H1 (cell line): ENCODE measurements at regions not wholly inside any gene's neighbourhood (a gene's known extent, or its start where the extent isn't known, plus 50 kb on each side); places are given as distances from the start of the nearest gene placed in this dataset.

Experiments used
- CTCF ChIA-PET: fragments of 300-600 bp; sonication (Branson Sonifier 250); formaldehyde crosslinking; loops from one replicate; lab custom pipeline; 2021; ENCODE audit not compliant: partially characterized antibody; lab: Charles Lee
- POLR2A ChIA-PET: fragments of 300-600 bp; sonication (Branson Sonifier 250); formaldehyde crosslinking; loops from one replicate; lab custom pipeline; 2021; ENCODE audit warnings: inconsistent platforms; ENCODE audit not compliant: partially characterized antibody; lab: Charles Lee
- DNase-seq, 2 experiments: peaks; one replicate each; pipeline versions ENCODE4 v3.0.0 to v3.0.0-alpha.2; 2010 to 2022; ENCODE audit warnings: low spot score in 2 of 2, low read depth in 1 of 2, mixed read lengths in 1 of 2
- FAIRE-seq: peaks from 2 replicates; lab custom pipeline; 2011; peaks lifted over from hg19 to GRCh38; lab: Jason Lieb, UNC
- H2AFZ ChIP-seq: 2 replicates; pipeline ENCODE4 v1.8.1; 2012; ENCODE audit warnings: low read length, inconsistent platforms
- H2AK5ac ChIP-seq: 2 replicates; pipeline ENCODE4 v1.6.1; 2013; ENCODE audit warnings: low read depth, low read length
- H2BK120ac ChIP-seq: replicated peaks from 2 replicates; pipeline ENCODE3; 2013; ENCODE audit warnings: low read depth, low read length, inconsistent platforms
- H2BK12ac ChIP-seq: 2 replicates; pipeline ENCODE4 v1.6.1; 2013; ENCODE audit warnings: low read depth, low read length
- H2BK15ac ChIP-seq: 2 replicates; pipeline ENCODE4 v1.6.1; 2013; ENCODE audit warnings: low read length
- H2BK20ac ChIP-seq: 2 replicates; pipeline ENCODE4 v1.6.1; 2013; ENCODE audit warnings: low read length
- H2BK5ac ChIP-seq: 2 replicates; pipeline ENCODE4 v1.6.1; 2013; ENCODE audit warnings: low read depth, low read length
- H3K14ac ChIP-seq: 2 replicates; pipeline ENCODE4 v1.6.1; 2013; ENCODE audit warnings: inconsistent platforms; ENCODE audit not compliant: insufficient read length
- H3K18ac ChIP-seq: 2 replicates; pipeline ENCODE4 v1.6.1; 2013; ENCODE audit warnings: low read length; ENCODE audit errors: extremely low read depth
- H3K23ac ChIP-seq: 2 replicates; pipeline ENCODE4 v1.6.1; 2013; ENCODE audit warnings: inconsistent platforms; ENCODE audit not compliant: insufficient read length
- H3K23me2 ChIP-seq: 2 replicates; pipeline ENCODE4 v1.6.1; 2013; ENCODE audit warnings: low read depth, low read length
- H3K27ac ChIP-seq: 2 replicates; pipeline ENCODE4 v1.6.1; 2011; ENCODE audit warnings: low read depth, low read length, inconsistent platforms
- H3K27me3 ChIP-seq, 4 experiments: replicated peaks in 1 of 4; 1 replicate in 1 of 4; 2 replicates in 3 of 4; pipeline versions ENCODE4 v1.6.1 to v1.8.1; 2011 to 2013; ENCODE audit warnings: low read length in 3 of 4, mild to moderate bottlenecking in 3 of 4, inconsistent platforms in 2 of 4, mixed read lengths in 2 of 4, moderate library complexity in 1 of 4; ENCODE audit not compliant: control insufficient read depth in 3 of 4, insufficient read depth in 3 of 4; ENCODE audit errors: extremely low read depth in 1 of 4
- H3K36me3 ChIP-seq, 4 experiments: 2 replicates each; pipeline versions ENCODE4 v1.6.1 to v1.8.1; 2011 to 2013; ENCODE audit warnings: mild to moderate bottlenecking in 4 of 4, low read length in 3 of 4, moderate library complexity in 2 of 4, control low read depth in 1 of 4, inconsistent platforms in 1 of 4; ENCODE audit not compliant: insufficient read depth in 4 of 4, control insufficient read depth in 2 of 4
- H3K4ac ChIP-seq: replicated peaks from 2 replicates; pipeline ENCODE3; 2013; ENCODE audit warnings: low read length, low read depth, mixed read lengths, inconsistent platforms; ENCODE audit not compliant: insufficient read length
- H3K4me1 ChIP-seq, 4 experiments: replicated peaks in 1 of 4; 1 replicate in 1 of 4; 2 replicates in 3 of 4; pipeline versions ENCODE4 v1.6.1 to v1.8.1; 2011 to 2013; ENCODE audit warnings: low read length in 3 of 4, inconsistent platforms in 2 of 4, mixed read lengths in 1 of 4; ENCODE audit not compliant: insufficient read depth in 4 of 4, control insufficient read depth in 3 of 4
- H3K4me2 ChIP-seq, 2 experiments: 2 replicates each; pipeline versions ENCODE4 v1.6.1 to v1.8.1; 2011 to 2013; ENCODE audit warnings: low read depth in 2 of 2, low read length in 2 of 2, control low read depth in 1 of 2, inconsistent platforms in 1 of 2, mild to moderate bottlenecking in 1 of 2; ENCODE audit not compliant: insufficient read depth in 1 of 2
- H3K4me3 ChIP-seq, 4 experiments: fragments of 200-600, 300-600 bp in 1 of 4; sonication (generic), shearing (Covaris generic), sonication (Bioruptor Twin) in 1 of 4; 2 replicates each; pipeline versions ENCODE4 v1.5.1 to v1.8.1; 2011 to 2016; ENCODE audit warnings: low read length in 4 of 4, low read depth in 3 of 4, control low read depth in 2 of 4, inconsistent platforms in 2 of 4, mild to moderate bottlenecking in 2 of 4, mixed read lengths in 1 of 4, moderate library complexity in 1 of 4; ENCODE audit not compliant: insufficient read depth in 2 of 4; ENCODE audit errors: extremely low read depth in 1 of 4
- H3K56ac ChIP-seq: replicated peaks from 2 replicates; pipeline ENCODE3; 2013; ENCODE audit warnings: low read depth, mild to moderate bottlenecking, mixed read lengths, low read length, inconsistent platforms; ENCODE audit not compliant: insufficient read length
- H3K79me1 ChIP-seq: 2 replicates; pipeline ENCODE4 v1.6.1; 2013; ENCODE audit warnings: low read depth, low read length, control low read depth
- H3K79me2 ChIP-seq, 2 experiments: 2 replicates each; pipeline versions ENCODE4 v1.6.1 to v1.8.1; 2012 to 2013; ENCODE audit warnings: low read length in 2 of 2, mild to moderate bottlenecking in 2 of 2, inconsistent platforms in 1 of 2; ENCODE audit not compliant: insufficient read depth in 2 of 2, control insufficient read depth in 1 of 2
- H3K9ac ChIP-seq, 4 experiments: replicated peaks in 1 of 4; 1 replicate in 1 of 4; 2 replicates in 3 of 4; pipeline versions ENCODE4 v1.6.1 to v1.8.1; 2011 to 2013; ENCODE audit warnings: low read depth in 3 of 4, low read length in 3 of 4, control low read depth in 2 of 4, mild to moderate bottlenecking in 2 of 4, moderate library complexity in 2 of 4, inconsistent platforms in 1 of 4; ENCODE audit errors: extremely low read depth in 1 of 4
- H3K9me3 ChIP-seq, 2 experiments: 2 replicates each; pipeline versions ENCODE4 v1.6.1 to v1.8.1; 2012 to 2013; ENCODE audit warnings: mild to moderate bottlenecking in 2 of 2, moderate library complexity in 2 of 2, control low read depth in 1 of 2, inconsistent platforms in 1 of 2, low read depth in 1 of 2, low read length in 1 of 2, mixed read lengths in 1 of 2; ENCODE audit not compliant: insufficient read depth in 2 of 2
- H4K20me1 ChIP-seq, 2 experiments: replicated peaks in 1 of 2; 2 replicates each; pipeline versions ENCODE3 to v1.8.1; 2011 to 2013; ENCODE audit warnings: inconsistent platforms in 2 of 2, low read length in 2 of 2, mild to moderate bottlenecking in 1 of 2; ENCODE audit not compliant: insufficient read depth in 2 of 2, control insufficient read depth in 1 of 2
- H4K5ac ChIP-seq: 2 replicates; pipeline ENCODE4 v1.6.1; 2013; ENCODE audit warnings: low read length, low read depth, mixed read lengths, inconsistent platforms; ENCODE audit not compliant: insufficient read length
- H4K8ac ChIP-seq: 2 replicates; pipeline ENCODE4 v1.8.0; 2013; ENCODE audit warnings: mild to moderate bottlenecking, moderate library complexity, low read length, inconsistent platforms; ENCODE audit not compliant: insufficient read depth; ENCODE audit errors: extremely low read depth
- H4K91ac ChIP-seq: replicated peaks from 2 replicates; pipeline ENCODE3; 2013; ENCODE audit warnings: low read length, mixed read lengths, inconsistent platforms; ENCODE audit not compliant: insufficient read length
- CHD2 ChIP-seq: IDR thresholded peaks from 2 replicates; pipeline ENCODE4 v1.6.1; 2012; ENCODE audit warnings: low read length, improper control_type of control experiment
- EGR1 ChIP-seq: IDR thresholded peaks from 2 replicates; pipeline ENCODE4 v1.6.1; 2011; ENCODE audit warnings: low read depth, low read length, borderline replicate concordance
- FOSL1 ChIP-seq: IDR thresholded peaks from 2 replicates; pipeline ENCODE4 v1.6.1; 2011; ENCODE audit warnings: mild to moderate bottlenecking, low read depth, low read length, moderate library complexity; ENCODE audit not compliant: insufficient read depth
- HDAC2 ChIP-seq, 2 experiments: fragments of 300-600 bp in 1 of 2; sonication (generic) in 1 of 2; IDR thresholded peaks; 2 replicates each; pipeline ENCODE4 v1.6.1; 2011 to 2012; ENCODE audit warnings: low read depth in 2 of 2, low read length in 2 of 2, mild to moderate bottlenecking in 2 of 2, moderate library complexity in 2 of 2, borderline replicate concordance in 1 of 2, inconsistent platforms in 1 of 2
- KDM1A ChIP-seq: fragments of 200-600, 300-600 bp; sonication (generic); IDR thresholded peaks from 2 replicates; pipeline ENCODE4 v1.7.1; 2016; ENCODE audit warnings: mild to moderate bottlenecking, low read length, borderline replicate concordance
- MAX ChIP-seq: IDR thresholded peaks from 2 replicates; pipeline ENCODE4 v1.6.1; 2012; ENCODE audit warnings: inconsistent platforms
- POLR2A ChIP-seq, 2 experiments: IDR thresholded peaks; 1 replicate in 1 of 2; 2 replicates in 1 of 2; pipeline ENCODE4 v1.6.1; 2011; ENCODE audit warnings: low read depth in 2 of 2, low read length in 2 of 2, mild to moderate bottlenecking in 2 of 2; ENCODE audit errors: control extremely low read depth in 1 of 2
- POU5F1 ChIP-seq: IDR thresholded peaks from 2 replicates; pipeline ENCODE4 v1.6.1; 2011; ENCODE audit warnings: low read depth, mild to moderate bottlenecking, low read length, moderate library complexity
- RNF2 ChIP-seq: fragments of 200-900, 300-1000 bp; sonication (generic); IDR thresholded peaks from 2 replicates; pipeline ENCODE4 v1.7.1; 2016; ENCODE audit warnings: borderline replicate concordance, low read depth, mild to moderate bottlenecking, antibody characterized with exemption, low read length; ENCODE audit not compliant: poor library complexity, severe bottlenecking; ENCODE audit errors: missing control alignments
- SIRT6 ChIP-seq: IDR thresholded peaks from one replicate; pipeline ENCODE4 v1.7.1; 2012; ENCODE audit warnings: low read length, inconsistent platforms
- SP1 ChIP-seq: IDR thresholded peaks from 2 replicates; pipeline ENCODE4 v1.6.1; 2011; ENCODE audit warnings: low read depth, low read length
- YY1 ChIP-seq: IDR thresholded peaks from 2 replicates; pipeline ENCODE4 v1.6.1; 2011; ENCODE audit warnings: low read depth, mild to moderate bottlenecking, low read length
- WGBS, 2 experiments: shearing (Covaris generic) in 1 of 2; methylation state at CpG; one replicate each; pipeline versions ENCODE4 v1.1.6 to v1.1.7; 2013 to 2015; ENCODE audit warnings: low lambda C conversion rate in 2 of 2, mixed read lengths in 2 of 2, inconsistent platforms in 1 of 2, low coverage in 1 of 2, missing lambda C conversion rate in 1 of 2; ENCODE audit not compliant: insufficient replicate concordance in 2 of 2, insufficient coverage in 1 of 2, insufficient read length in 1 of 2; ENCODE audit errors: extremely low coverage in 1 of 2, missing lambda C conversion rate in 1 of 2; 5-methylcytosine and 5-hydroxymethylcytosine counted together

- no peaks in the 10 kb centered on the region for H3K79me2 ChIP-seq
- no peak for FAIRE-seq
- no peak overlapping the region for H3K4ac ChIP-seq
- H3K27ac ChIP-seq, result no peak overlapping the region
- H3K23me2 ChIP-seq, result no peaks in the 10 kb centered on the region
- H4K5ac ChIP-seq, result no peak overlapping the region
- H3K18ac ChIP-seq, result no peak overlapping the region
- H4K91ac ChIP-seq, result no peak overlapping the region
- no peak overlapping the region for H3K56ac ChIP-seq
- WGBS, 2 experiments, result 100% methylated on average over 1 of the region's 1 CpG; no CpG with 5 or more reads in 1 of the 2 experiments
- no peak overlapping the region for H2BK12ac ChIP-seq
- TF ChIP-seq POLR2A (IDR thresholded peaks at IDR 0.05; ENCODE audit: control extremely low read depth in 1 of 2, low read depth in 2 of 2, low read length in 2 of 2) (no peak), FOSL1 (no peak), POU5F1 (no peak), SP1 (no peak), EGR1 (no peak), KDM1A (no peak), SIRT6 (no peak), RNF2 (no peak), CHD2 (no peak), YY1 (no peak), MAX (no peak), HDAC2 (IDR thresholded peaks at IDR 0.05; ENCODE audit: borderline replicate concordance in 1 of 2, low read depth in 2 of 2, low read length in 2 of 2) (no peak)
- ChIA-PET CTCF (interaction anchor here (1.7 to 3.6 kb wide), 2 partner anchors 8 to 10 kb away, joined by 4 to 19 read pairs; no protein-coding TSS in a partner anchor), POLR2A (no interaction called here)
- H3K23ac ChIP-seq, result no peak overlapping the region
- no peak overlapping the region for H2BK15ac ChIP-seq
- H3K4me1 ChIP-seq, result no peaks in the 10 kb centered on the region
- H3K9me3 ChIP-seq, result no peaks in the 10 kb centered on the region
- no peak overlapping the region for H3K14ac ChIP-seq
- no peak overlapping the region for H3K9ac ChIP-seq
- no peaks in the 10 kb centered on the region for H3K27me3 ChIP-seq
- DNase-seq, result no peak
- no peaks in the 10 kb centered on the region; the same call in 1 of the 2 replicates for H3K79me1 ChIP-seq
- no peak overlapping the region for H2BK120ac ChIP-seq
- no peak overlapping the region for H3K4me2 ChIP-seq
- no peak overlapping the region for H2BK20ac ChIP-seq
- no peaks in the 10 kb centered on the region for H3K36me3 ChIP-seq
- H4K20me1 ChIP-seq, result no peaks in the 10 kb centered on the region
- H4K8ac ChIP-seq, result no peak overlapping the region
- no peak overlapping the region for H2AK5ac ChIP-seq
- H2BK5ac ChIP-seq, result no peak overlapping the region
- H2AFZ ChIP-seq, result no peak overlapping the region
- H3K4me3 ChIP-seq, result no peak overlapping the region
Measured at GRCh38 chr15:62539236-62539635, 374.2 kb upstream of the C2CD4B start.
